ENCODE measurements at regions not wholly inside any gene's neighbourhood (a gene's known extent, or its start where the extent isn't known, plus 50 kb on each side); places are given as distances from the start of the nearest gene placed in this dataset.

DNA sequence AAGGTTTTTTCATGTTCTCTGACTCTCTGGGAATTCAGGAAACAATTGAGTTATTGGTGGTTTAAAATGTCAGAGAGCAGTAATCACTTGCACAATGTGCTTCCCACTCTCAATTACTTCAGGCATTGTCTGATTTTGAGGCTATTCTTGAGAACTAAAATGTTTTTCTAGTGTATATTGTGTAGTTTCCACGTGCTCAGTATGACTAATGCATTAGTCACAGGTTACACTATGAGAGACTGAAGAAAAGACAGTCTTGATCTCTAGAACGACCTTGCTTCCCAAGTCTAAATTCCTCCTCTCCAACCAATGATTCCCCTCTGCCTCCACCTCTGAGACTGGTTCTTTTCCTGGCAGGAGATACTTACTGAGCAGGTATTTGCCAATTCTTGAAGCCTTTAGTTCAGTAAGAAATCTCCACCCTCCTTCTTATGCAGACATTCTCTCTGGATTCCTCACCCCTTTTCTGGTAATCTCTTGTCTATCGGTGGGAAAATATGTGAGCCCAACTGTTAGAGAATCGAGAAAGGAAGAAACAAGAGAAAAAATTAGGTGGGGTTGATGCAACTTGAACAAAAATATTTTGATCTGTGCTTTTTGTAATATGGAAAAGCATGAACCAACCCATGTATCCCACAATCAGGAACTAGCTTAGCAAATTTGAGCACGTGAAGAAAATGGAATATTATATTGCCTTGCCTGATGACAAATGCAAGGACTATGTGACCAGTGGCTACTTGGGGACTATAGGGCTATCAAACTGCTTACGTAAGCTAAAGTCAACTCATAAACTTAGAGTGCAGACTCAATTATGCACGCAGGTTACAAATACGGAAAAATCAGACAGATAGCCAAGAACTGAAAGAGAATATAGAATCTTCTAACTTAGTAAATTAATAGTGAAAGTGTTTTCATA is 61.1 kb upstream of the SLC22A16 start:
- no peak for DNase-seq
- Mint-ChIP-seq H3K27ac (ENCODE audit: unreplicated experiment) (no peak overlapping the region), H3K36me3 (ENCODE audit: unreplicated experiment) (peaks cover 9% of the 10 kb centered on the region), H3K27me3 (ENCODE audit: unreplicated experiment) (no peaks in the 10 kb centered on the region), H3K4me3 (ENCODE audit: unreplicated experiment) (no peak overlapping the region), H3K9me3 (ENCODE audit: unreplicated experiment) (no peaks in the 10 kb centered on the region), H3K4me1 (ENCODE audit: low read depth, unreplicated experiment) (peaks cover 3% of the 10 kb centered on the region)
- TF ChIP-seq, protein P1, sequence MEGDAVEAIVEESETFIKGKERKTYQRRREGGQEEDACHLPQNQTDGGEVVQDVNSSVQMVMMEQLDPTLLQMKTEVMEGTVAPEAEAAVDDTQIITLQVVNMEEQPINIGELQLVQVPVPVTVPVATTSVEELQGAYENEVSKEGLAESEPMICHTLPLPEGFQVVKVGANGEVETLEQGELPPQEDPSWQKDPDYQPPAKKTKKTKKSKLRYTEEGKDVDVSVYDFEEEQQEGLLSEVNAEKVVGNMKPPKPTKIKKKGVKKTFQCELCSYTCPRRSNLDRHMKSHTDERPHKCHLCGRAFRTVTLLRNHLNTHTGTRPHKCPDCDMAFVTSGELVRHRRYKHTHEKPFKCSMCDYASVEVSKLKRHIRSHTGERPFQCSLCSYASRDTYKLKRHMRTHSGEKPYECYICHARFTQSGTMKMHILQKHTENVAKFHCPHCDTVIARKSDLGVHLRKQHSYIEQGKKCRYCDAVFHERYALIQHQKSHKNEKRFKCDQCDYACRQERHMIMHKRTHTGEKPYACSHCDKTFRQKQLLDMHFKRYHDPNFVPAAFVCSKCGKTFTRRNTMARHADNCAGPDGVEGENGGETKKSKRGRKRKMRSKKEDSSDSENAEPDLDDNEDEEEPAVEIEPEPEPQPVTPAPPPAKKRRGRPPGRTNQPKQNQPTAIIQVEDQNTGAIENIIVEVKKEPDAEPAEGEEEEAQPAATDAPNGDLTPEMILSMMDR (IDR thresholded peaks at IDR 0.05; ENCODE audit: partially characterized antibody, unreplicated experiment): no peak

DNA sequence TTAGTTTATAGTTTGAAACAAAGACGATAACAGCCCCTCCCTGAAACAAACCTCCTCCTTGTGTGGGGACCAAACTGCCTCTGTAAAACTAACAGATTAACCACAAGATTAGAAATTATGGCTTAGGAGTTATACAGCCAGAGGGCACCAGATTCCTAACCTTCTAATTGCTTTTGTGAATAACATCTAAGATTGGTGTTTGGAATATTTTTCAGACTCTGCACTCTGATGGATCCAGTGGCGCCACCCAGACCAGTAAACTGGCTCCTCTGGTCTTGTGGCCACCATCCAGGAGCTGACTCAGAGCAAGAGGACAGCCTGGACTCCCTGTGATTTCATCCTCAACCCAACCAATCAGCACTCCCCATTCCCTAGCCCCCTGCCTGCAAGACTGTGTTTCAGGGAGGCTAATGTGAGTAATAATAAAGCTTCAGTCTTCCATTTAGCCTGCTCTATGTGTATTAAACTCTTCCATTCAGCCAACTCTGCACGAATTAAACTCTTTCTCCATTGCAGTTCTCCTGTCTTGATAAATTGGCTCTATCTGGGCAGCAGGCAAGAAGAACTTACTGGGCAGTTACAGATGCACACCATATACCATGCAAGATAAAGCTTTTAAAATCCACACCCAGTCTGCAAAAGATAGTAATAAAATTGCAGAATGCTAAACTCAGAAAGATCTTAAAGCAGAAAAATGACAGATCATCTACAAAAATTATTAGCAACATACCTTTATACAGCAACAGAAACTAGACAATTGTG is 58.5 kb upstream of the SLC22A16 start:
- TF ChIP-seq, protein P1 (IDR thresholded peaks at IDR 0.05; ENCODE audit: partially characterized antibody, unreplicated experiment): no peak
- no peak overlapping the region for H3K4me3 Mint-ChIP-seq (ENCODE audit: unreplicated experiment)
- no peaks in the 10 kb centered on the region for H3K27me3 Mint-ChIP-seq (ENCODE audit: unreplicated experiment)
- H3K27ac Mint-ChIP-seq (ENCODE audit: unreplicated experiment): no peak overlapping the region
- DNase-seq: no peak
- H3K4me1 Mint-ChIP-seq (ENCODE audit: low read depth, unreplicated experiment): no peaks in the 10 kb centered on the region
- peaks cover 9% of the 10 kb centered on the region for H3K36me3 Mint-ChIP-seq (ENCODE audit: unreplicated experiment)
- peaks cover 3% of the 10 kb centered on the region for H3K9me3 Mint-ChIP-seq (ENCODE audit: unreplicated experiment)

DNA sequence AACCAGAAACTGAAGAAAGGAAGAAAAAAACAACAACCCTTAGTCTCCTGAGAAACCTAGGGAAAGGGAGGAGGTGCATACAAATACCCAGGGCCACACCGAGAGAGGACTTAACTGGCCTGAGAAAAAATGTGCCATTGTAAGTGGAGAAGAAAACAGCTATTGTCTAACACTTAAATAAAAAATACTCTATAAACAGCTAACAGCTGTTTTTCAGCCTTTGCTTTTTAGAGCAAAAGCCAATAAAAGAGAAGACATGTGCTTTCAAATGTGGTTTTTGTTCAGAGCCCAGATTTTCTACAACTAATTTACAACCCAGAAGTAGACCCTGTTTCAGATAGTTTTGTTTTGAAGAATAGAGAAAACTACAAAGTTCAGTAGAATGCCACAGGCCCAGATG is 56.0 kb upstream of the SLC22A16 start:
- DNase-seq: no peak
- H3K36me3 Mint-ChIP-seq (ENCODE audit: unreplicated experiment): peaks cover 5% of the 10 kb centered on the region
- H3K4me3 Mint-ChIP-seq (ENCODE audit: unreplicated experiment): no peak overlapping the region
- TF ChIP-seq, protein P1 (IDR thresholded peaks at IDR 0.05; ENCODE audit: partially characterized antibody, unreplicated experiment): no peak
- H3K27ac Mint-ChIP-seq (ENCODE audit: unreplicated experiment): no peak overlapping the region
- H3K27me3 Mint-ChIP-seq (ENCODE audit: unreplicated experiment): no peaks in the 10 kb centered on the region
- H3K9me3 Mint-ChIP-seq (ENCODE audit: unreplicated experiment): peaks cover 3% of the 10 kb centered on the region
- H3K4me1 Mint-ChIP-seq (ENCODE audit: low read depth, unreplicated experiment): peaks cover 10% of the 10 kb centered on the region

DNA sequence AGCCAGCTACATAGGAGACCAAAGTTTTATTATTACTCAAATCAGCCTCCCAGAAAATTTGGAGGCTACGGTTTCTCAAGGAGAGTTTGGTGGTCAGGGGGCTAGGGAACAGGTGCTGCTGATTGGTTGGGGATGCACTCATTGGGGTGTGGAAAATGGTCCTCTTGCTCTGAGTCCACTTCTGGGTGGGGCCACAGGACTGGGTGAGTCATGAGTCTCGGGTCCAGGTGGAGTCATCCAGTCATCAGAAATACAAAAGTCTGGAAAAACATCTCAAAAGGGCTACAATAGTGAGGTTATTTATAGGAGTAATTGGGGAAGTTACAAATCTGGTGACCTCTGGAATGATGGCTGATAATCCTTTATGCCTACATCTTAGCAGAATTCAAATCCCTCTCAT is 54.3 kb upstream of the SLC22A16 start:
- H3K27ac Mint-ChIP-seq (ENCODE audit: unreplicated experiment): no peak overlapping the region
- H3K9me3 Mint-ChIP-seq (ENCODE audit: unreplicated experiment): peaks cover 3% of the 10 kb centered on the region
- no peak overlapping the region for H3K4me3 Mint-ChIP-seq (ENCODE audit: unreplicated experiment)
- no peak for DNase-seq
- TF ChIP-seq, protein P1 (IDR thresholded peaks at IDR 0.05; ENCODE audit: partially characterized antibody, unreplicated experiment): no peak
- H3K4me1 Mint-ChIP-seq (ENCODE audit: low read depth, unreplicated experiment): peaks cover 10% of the 10 kb centered on the region
- H3K27me3 Mint-ChIP-seq (ENCODE audit: unreplicated experiment): no peaks in the 10 kb centered on the region
- peaks cover 5% of the 10 kb centered on the region for H3K36me3 Mint-ChIP-seq (ENCODE audit: unreplicated experiment)

Measured in glutamatergic neuron (in vitro differentiated cells).